Esophagus squamous epithelium (tissue), 4 donors: ENCODE measurements at regions not wholly inside any gene's neighbourhood (a gene's known extent, or its start where the extent isn't known, plus 50 kb on each side); places are given as distances from the start of the nearest gene placed in this dataset.

ENCODE experiments used
- CTCF ChIP-seq, 6 experiments: fragments of 450-650 bp in 4 of 6; fragments of 200-600 bp in 2 of 6; sonication (generic) in 2 of 6; IDR thresholded peaks; one replicate each; pipeline ENCODE4 v1.5.1; 2016 to 2019; ENCODE audit warnings: antibody characterized with exemption in 6 of 6, mild to moderate bottlenecking in 4 of 6, moderate library complexity in 4 of 6
- POLR2A ChIP-seq, 4 donors: fragments of 450-650 bp; IDR thresholded peaks; one replicate each; pipeline ENCODE4 v1.6.1; 2017; ENCODE audit warnings: antibody characterized with exemption in 4 of 4, mild to moderate bottlenecking in 4 of 4, moderate library complexity in 3 of 4

GRCh38 chr10:1980459-1980858 is 243.1 kb upstream of the ADARB2 start:
- TF ChIP-seq CTCF (IDR thresholded peaks at IDR 0.05) = no peak
- no peak for TF ChIP-seq POLR2A (IDR thresholded peaks at IDR 0.05)
